ENCODE measurements at regions not wholly inside any gene's neighbourhood (a gene's known extent, or its start where the extent isn't known, plus 50 kb on each side); places are given as distances from the start of the nearest gene placed in this dataset.

- TF ChIP-seq ZNF274 (IDR thresholded peaks at IDR 0.05; ENCODE audit: borderline replicate concordance, extremely low read depth, low read length) (no peak), CTCF (IDR thresholded peaks at IDR 0.05; ENCODE audit: control extremely low read depth in 1 of 3, insufficient read depth in 1 of 3, low read depth in 1 of 3, low read length in 3 of 3) (no peak), KDM1A (IDR thresholded peaks at IDR 0.05; ENCODE audit: borderline replicate concordance, low read length) (no peak), POU5F1 (IDR thresholded peaks at IDR 0.05; ENCODE audit: low read depth, low read length) (no peak), EGR1 (IDR thresholded peaks at IDR 0.05; ENCODE audit: borderline replicate concordance, low read depth, low read length) (no peak), GTF2F1 (IDR thresholded peaks at IDR 0.05; ENCODE audit: borderline replicate concordance, low read depth, low read length) (no peak), POLR2AphosphoS5 (IDR thresholded peaks at IDR 0.05; ENCODE audit: low read depth, low read length) (no peak), RNF2 (IDR thresholded peaks at IDR 0.05; ENCODE audit: borderline replicate concordance, low read depth, low read length, missing control alignments, poor library complexity, severe bottlenecking) (no peak)
- TF ChIP-seq, protein P1, sequence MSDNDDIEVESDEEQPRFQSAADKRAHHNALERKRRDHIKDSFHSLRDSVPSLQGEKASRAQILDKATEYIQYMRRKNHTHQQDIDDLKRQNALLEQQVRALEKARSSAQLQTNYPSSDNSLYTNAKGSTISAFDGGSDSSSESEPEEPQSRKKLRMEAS (IDR thresholded peaks at IDR 0.05) = no peak
- TF ChIP-seq, protein P2, sequence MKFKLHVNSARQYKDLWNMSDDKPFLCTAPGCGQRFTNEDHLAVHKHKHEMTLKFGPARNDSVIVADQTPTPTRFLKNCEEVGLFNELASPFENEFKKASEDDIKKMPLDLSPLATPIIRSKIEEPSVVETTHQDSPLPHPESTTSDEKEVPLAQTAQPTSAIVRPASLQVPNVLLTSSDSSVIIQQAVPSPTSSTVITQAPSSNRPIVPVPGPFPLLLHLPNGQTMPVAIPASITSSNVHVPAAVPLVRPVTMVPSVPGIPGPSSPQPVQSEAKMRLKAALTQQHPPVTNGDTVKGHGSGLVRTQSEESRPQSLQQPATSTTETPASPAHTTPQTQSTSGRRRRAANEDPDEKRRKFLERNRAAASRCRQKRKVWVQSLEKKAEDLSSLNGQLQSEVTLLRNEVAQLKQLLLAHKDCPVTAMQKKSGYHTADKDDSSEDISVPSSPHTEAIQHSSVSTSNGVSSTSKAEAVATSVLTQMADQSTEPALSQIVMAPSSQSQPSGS (IDR thresholded peaks at IDR 0.05; ENCODE audit: low read length) = no peak
Observed at GRCh38 chr11:82118946-82119345, 614.7 kb downstream of the FAM181B start.

Measured in H1 (cell line).